ENCODE measurements at regions not wholly inside any gene's neighbourhood (a gene's known extent, or its start where the extent isn't known, plus 50 kb on each side); places are given as distances from the start of the nearest gene placed in this dataset.

- no peak overlapping the region for H3K4me3 ChIP-seq (ENCODE audit: low read depth in 1 of 3, low read length in 3 of 3)
- DNase-seq (ENCODE audit: low spot score): no peak
- H3K27me3 ChIP-seq (ENCODE audit: control insufficient read depth in 4 of 4, insufficient read depth in 4 of 4, low read length in 3 of 4): no peaks in the 10 kb centered on the region
- no peak overlapping the region for H3K27ac ChIP-seq (ENCODE audit: low read depth in 1 of 2, low read length in 2 of 2)
- no peak overlapping the region for H3K9ac ChIP-seq (ENCODE audit: low read depth in 1 of 2, low read length in 2 of 2)
- WGBS: 49% methylated on average over 2 of the region's 2 CpGs
- H3K9me3 ChIP-seq (ENCODE audit: control insufficient read depth in 4 of 4, low read length in 3 of 4): no peaks in the 10 kb centered on the region
- H3K36me3 ChIP-seq (ENCODE audit: control insufficient read depth in 4 of 4, insufficient read depth in 3 of 4, low read depth in 1 of 4, low read length in 3 of 4): no peaks in the 10 kb centered on the region
- TF ChIP-seq YY1 (IDR thresholded peaks at IDR 0.05) (no peak), SP1 (IDR thresholded peaks at IDR 0.05) (no peak), RAD21 (IDR thresholded peaks at IDR 0.05) (no peak), CTCF (IDR thresholded peaks at IDR 0.05; ENCODE audit: low read depth, low read length, missing input control) (no peak), JUND (IDR thresholded peaks at IDR 0.05) (no peak), HNF4G (IDR thresholded peaks at IDR 0.05) (no peak), TAF1 (conservative IDR thresholded peaks at IDR 0.05) (no peak)
- no peaks in the 10 kb centered on the region for H3K4me1 ChIP-seq (ENCODE audit: control insufficient read depth in 4 of 4, insufficient read depth in 4 of 4, low read length in 3 of 4)
These were observed 201.7 kb upstream of the MSX2 start for GRCh38 chr5:174522480-174523260.

DNA sequence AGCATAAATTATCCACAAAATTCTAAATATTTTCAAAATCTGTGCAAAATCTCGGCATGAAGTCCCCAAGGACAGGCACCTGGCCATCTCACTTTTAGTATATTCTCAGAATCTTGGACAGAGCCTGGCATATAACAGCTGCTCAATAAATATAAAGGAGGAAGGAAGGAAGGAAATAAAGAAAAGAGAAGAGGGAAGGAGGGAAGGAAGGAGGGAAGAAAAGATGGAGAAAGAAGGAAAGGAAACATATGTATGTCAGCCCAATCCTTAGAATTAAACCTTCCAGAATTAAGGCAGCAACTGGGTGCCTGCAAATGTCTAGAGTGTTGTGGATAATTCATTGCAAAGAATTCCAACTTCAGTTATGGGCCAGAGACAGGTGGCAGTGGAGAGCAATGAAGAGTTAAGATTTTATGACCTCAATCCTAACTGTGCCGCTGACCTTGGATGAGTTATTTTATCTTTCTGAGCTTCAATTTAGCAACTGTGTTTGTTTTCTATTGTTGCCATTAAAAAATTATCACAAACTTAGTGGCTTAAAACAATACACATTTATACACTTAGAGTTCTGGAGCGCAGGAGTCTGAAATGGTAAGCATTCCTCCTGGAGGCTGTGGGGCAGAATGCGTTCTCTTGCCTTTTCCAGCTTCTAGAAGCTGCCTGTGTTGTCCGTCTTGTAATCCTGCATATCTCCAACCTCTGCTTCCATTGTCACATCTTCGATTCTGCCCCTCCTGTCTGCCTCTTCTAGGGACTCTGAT lies 200.9 kb upstream of the MSX2 start:
- DNase-seq (ENCODE audit: low spot score): no peak
- no peak overlapping the region for H3K27ac ChIP-seq (ENCODE audit: low read depth in 1 of 2, low read length in 2 of 2)
- WGBS: 60% methylated on average over 6 of the region's 6 CpGs

DNA sequence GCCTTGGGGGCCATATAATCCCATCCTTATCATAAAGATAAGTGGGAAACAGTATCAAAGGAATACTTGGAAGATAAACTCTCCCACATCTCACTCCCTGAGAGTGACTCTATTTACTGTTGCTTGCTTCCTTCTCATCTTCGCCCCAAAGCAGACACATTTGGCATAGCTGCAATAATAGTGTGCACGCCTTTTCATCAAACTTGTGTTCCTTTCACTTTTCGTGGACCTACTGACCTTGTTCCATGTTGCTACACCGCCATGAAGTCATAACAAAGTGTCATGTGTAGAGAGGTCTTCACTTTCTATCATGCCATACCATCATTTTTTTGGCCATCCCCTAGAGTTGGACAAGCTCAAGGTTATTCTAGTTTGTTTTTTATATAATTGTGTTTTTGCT lies 200.0 kb upstream of the MSX2 start:
- no peaks in the 10 kb centered on the region for H3K4me1 ChIP-seq (ENCODE audit: control insufficient read depth in 4 of 4, insufficient read depth in 4 of 4, low read length in 3 of 4)
- no peak overlapping the region for H3K9ac ChIP-seq (ENCODE audit: low read depth in 1 of 2, low read length in 2 of 2)
- H3K36me3 ChIP-seq (ENCODE audit: control insufficient read depth in 4 of 4, insufficient read depth in 3 of 4, low read depth in 1 of 4, low read length in 3 of 4): no peaks in the 10 kb centered on the region
- no peaks in the 10 kb centered on the region for H3K27me3 ChIP-seq (ENCODE audit: control insufficient read depth in 4 of 4, insufficient read depth in 4 of 4, low read length in 3 of 4)
- H3K9me3 ChIP-seq (ENCODE audit: control insufficient read depth in 4 of 4, low read length in 3 of 4): no peaks in the 10 kb centered on the region
- no peak overlapping the region for H3K4me3 ChIP-seq (ENCODE audit: low read depth in 1 of 3, low read length in 3 of 3)
- no peak overlapping the region for H3K27ac ChIP-seq (ENCODE audit: low read depth in 1 of 2, low read length in 2 of 2)
- WGBS: 66% methylated on average over 4 of the region's 4 CpGs
- TF ChIP-seq GABPA (IDR thresholded peaks at IDR 0.05 in 1 of 2, conservative IDR thresholded peaks at IDR 0.05 in 1 of 2) (no peak), NR2F2 (IDR thresholded peaks at IDR 0.05) (no peak), REST (IDR thresholded peaks at IDR 0.05) (no peak), SP1 (IDR thresholded peaks at IDR 0.05) (no peak), EGR1 (IDR thresholded peaks at IDR 0.05; ENCODE audit: low read depth in 2 of 2) (no peak), YY1 (IDR thresholded peaks at IDR 0.05) (no peak), ATF3 (IDR thresholded peaks at IDR 0.05) (no peak), FOXA2 (IDR thresholded peaks at IDR 0.05) (no peak), TAF1 (conservative IDR thresholded peaks at IDR 0.05) (no peak)
- DNase-seq (ENCODE audit: low spot score): no peak

More for the DNA sequence above, 200.9 kb upstream of the MSX2 start:
- TF ChIP-seq SP1 (IDR thresholded peaks at IDR 0.05) (no peak), NR2F2 (IDR thresholded peaks at IDR 0.05) (no peak), EGR1 (IDR thresholded peaks at IDR 0.05; ENCODE audit: low read depth in 2 of 2) (no peak), FOXA2 (IDR thresholded peaks at IDR 0.05) (no peak), HNF4A (conservative IDR thresholded peaks at IDR 0.05) (no peak), FOXA1 (IDR thresholded peaks at IDR 0.05) (no peak)
- Histone ChIP-seq H3K9ac (ENCODE audit: low read depth in 1 of 2, low read length in 2 of 2) (no peak overlapping the region), H3K4me3 (ENCODE audit: low read depth in 1 of 3, low read length in 3 of 3) (no peak overlapping the region), H3K9me3 (ENCODE audit: control insufficient read depth in 4 of 4, low read length in 3 of 4) (no peaks in the 10 kb centered on the region), H3K36me3 (ENCODE audit: control insufficient read depth in 4 of 4, insufficient read depth in 3 of 4, low read depth in 1 of 4, low read length in 3 of 4) (no peaks in the 10 kb centered on the region), H3K4me1 (ENCODE audit: control insufficient read depth in 4 of 4, insufficient read depth in 4 of 4, low read length in 3 of 4) (no peaks in the 10 kb centered on the region), H3K27me3 (ENCODE audit: control insufficient read depth in 4 of 4, insufficient read depth in 4 of 4, low read length in 3 of 4) (no peaks in the 10 kb centered on the region)
